SU-DHL-6 (cell line): ENCODE measurements at regions not wholly inside any gene's neighbourhood (a gene's known extent, or its start where the extent isn't known, plus 50 kb on each side); places are given as distances from the start of the nearest gene placed in this dataset.

Experiments used
- H2AFZ ChIP-seq: fragments of 200-600 bp; sonication (generic); 2 replicates; pipeline ENCODE4 v1.6.1; 2014; ENCODE audit warnings: low read depth, mild to moderate bottlenecking, moderate library complexity, mixed read lengths, antibody characterized with exemption, low read length; ENCODE audit not compliant: severe bottlenecking
- H3F3A ChIP-seq: fragments of 200-600 bp; shearing (Covaris generic); 2 replicates; pipeline ENCODE4 v1.6.0; 2016; ENCODE audit warnings: antibody characterized with exemption, mild to moderate bottlenecking; ENCODE audit not compliant: insufficient read depth
- H3K27ac ChIP-seq: fragments of 200-600 bp; sonication (generic); 2 replicates; pipeline ENCODE4 v1.5.1; 2016; ENCODE audit warnings: low read depth, mild to moderate bottlenecking, low read length, moderate library complexity, mixed read lengths
- H3K27me3 ChIP-seq: fragments of 200-600 bp; sonication (generic), shearing (Covaris generic); 2 replicates; pipeline ENCODE4 v1.6.0; 2014; ENCODE audit warnings: mild to moderate bottlenecking, low read length
- H3K36me3 ChIP-seq: fragments of 200-600 bp; sonication (generic); 2 replicates; pipeline ENCODE4 v1.6.1; 2014; ENCODE audit warnings: mild to moderate bottlenecking, low read length, mixed read lengths
- H3K4me2 ChIP-seq: fragments of 300-600, 200-600 bp; shearing (Covaris generic), sonication (generic); 2 replicates; pipeline ENCODE4 v1.6.0; 2014; ENCODE audit warnings: low read length, low read depth, mild to moderate bottlenecking; ENCODE audit not compliant: poor library complexity, severe bottlenecking
- H3K4me3 ChIP-seq: fragments of 200-600 bp; sonication (generic); 2 replicates; pipeline ENCODE4 v1.5.1; 2014; ENCODE audit warnings: antibody characterized with exemption, low read length, mild to moderate bottlenecking, mixed read lengths; ENCODE audit not compliant: insufficient read depth, poor library complexity, severe bottlenecking
- H3K79me2 ChIP-seq: fragments of 200-600 bp; sonication (generic); 2 replicates; pipeline ENCODE4 v1.6.1; 2014; ENCODE audit warnings: mild to moderate bottlenecking, low read length, moderate library complexity; ENCODE audit not compliant: insufficient read depth
- H3K9ac ChIP-seq: fragments of 200-600 bp; sonication (generic); 2 replicates; pipeline ENCODE4 v1.7.0; 2014; ENCODE audit warnings: mild to moderate bottlenecking, low read length
- H3K9me2 ChIP-seq: fragments of 200-600 bp; sonication (generic); replicated peaks from 2 replicates; pipeline ENCODE4 v1.6.1; 2014; ENCODE audit warnings: low read length; ENCODE audit not compliant: insufficient read depth
- H3K9me3 ChIP-seq: fragments of 200-600 bp; sonication (generic); 2 replicates; pipeline ENCODE4 v1.6.1; 2014; ENCODE audit warnings: low read length, mixed read lengths; ENCODE audit not compliant: insufficient read depth
- H4K20me1 ChIP-seq: fragments of 200-600 bp; sonication (generic); 2 replicates; pipeline ENCODE4 v1.6.1; 2014; ENCODE audit warnings: low read depth, mild to moderate bottlenecking, antibody characterized with exemption, low read length, moderate library complexity, mixed read lengths
- CTCF ChIP-seq: fragments of 200-600 bp; sonication (generic); IDR thresholded peaks from one replicate; pipeline ENCODE4 v1.5.1; 2017; ENCODE audit warnings: antibody characterized with exemption, mild to moderate bottlenecking, low read length, moderate library complexity; ENCODE audit not compliant: insufficient read depth, poor library complexity, severe bottlenecking
- EZH2phosphoT487 ChIP-seq: fragments of 200-600 bp; sonication (generic), shearing (Covaris generic); conservative IDR thresholded peaks from 2 replicates; pipeline ENCODE4 v1.6.1; 2018; ENCODE audit warnings: mild to moderate bottlenecking, antibody characterized with exemption, low read length, moderate library complexity, mixed read lengths

- H3K27me3 ChIP-seq, result no peaks in the 10 kb centered on the region
- no peak overlapping the region for H3K4me3 ChIP-seq
- H3K4me2 ChIP-seq, result no peak overlapping the region
- H3K9ac ChIP-seq, result no peak overlapping the region
- no peak overlapping the region for H3K27ac ChIP-seq
- no peaks in the 10 kb centered on the region for H3K9me2 ChIP-seq
- H3F3A ChIP-seq, result no peaks in the 10 kb centered on the region
- no peaks in the 10 kb centered on the region for H4K20me1 ChIP-seq
- H3K79me2 ChIP-seq, result no peaks in the 10 kb centered on the region
- no peaks in the 10 kb centered on the region for H3K36me3 ChIP-seq
- H3K9me3 ChIP-seq, result no peaks in the 10 kb centered on the region
- TF ChIP-seq CTCF (no peak), EZH2phosphoT487 (no peak)
- H2AFZ ChIP-seq, result no peak overlapping the region
These were observed 436.8 kb upstream of the IGFBP3 start for GRCh38 chr7:46357851-46358250.

- H2AFZ ChIP-seq, result no peak overlapping the region
- TF ChIP-seq CTCF, result no peak
- no peak for TF ChIP-seq EZH2phosphoT487
These were observed 436.2 kb upstream of the IGFBP3 start for GRCh38 chr7:46357290-46357689.

GRCh38 chr7:46356371-46356770, 435.3 kb upstream of the IGFBP3 start:
- Histone ChIP-seq H4K20me1 (no peaks in the 10 kb centered on the region), H3K36me3 (no peaks in the 10 kb centered on the region), H3K4me3 (no peak overlapping the region), H3K9me2 (no peaks in the 10 kb centered on the region), H3K9me3 (no peaks in the 10 kb centered on the region), H2AFZ (no peak overlapping the region), H3K27me3 (no peaks in the 10 kb centered on the region), H3K9ac (no peak overlapping the region), H3K4me2 (no peak overlapping the region), H3K79me2 (no peaks in the 10 kb centered on the region), H3F3A (no peaks in the 10 kb centered on the region), H3K27ac (no peak overlapping the region)
- TF ChIP-seq CTCF, result no peak
- no peak for TF ChIP-seq EZH2phosphoT487

More at GRCh38 chr7:46357290-46357689, 436.2 kb upstream of the IGFBP3 start:
- no peaks in the 10 kb centered on the region for H3K36me3 ChIP-seq
- H3K4me2 ChIP-seq, result no peak overlapping the region
- no peaks in the 10 kb centered on the region for H3K79me2 ChIP-seq
- no peaks in the 10 kb centered on the region for H3K9me2 ChIP-seq
- H3K4me3 ChIP-seq, result no peak overlapping the region
- no peak overlapping the region for H3K9ac ChIP-seq
- H3F3A ChIP-seq, result no peaks in the 10 kb centered on the region
- no peaks in the 10 kb centered on the region for H4K20me1 ChIP-seq
- H3K27me3 ChIP-seq, result no peaks in the 10 kb centered on the region
- H3K27ac ChIP-seq, result no peak overlapping the region
- H3K9me3 ChIP-seq, result no peaks in the 10 kb centered on the region

GRCh38 chr7:46355331-46355730, 434.3 kb upstream of the IGFBP3 start:
- H3K27ac ChIP-seq, result no peak overlapping the region
- TF ChIP-seq CTCF, result no peak
- no peak for TF ChIP-seq EZH2phosphoT487
- no peaks in the 10 kb centered on the region for H3K27me3 ChIP-seq

More at GRCh38 chr7:46355331-46355730, 434.3 kb upstream of the IGFBP3 start:
- Histone ChIP-seq H3F3A (no peaks in the 10 kb centered on the region), H3K9ac (no peak overlapping the region), H3K9me3 (no peaks in the 10 kb centered on the region), H3K4me2 (no peak overlapping the region), H4K20me1 (no peaks in the 10 kb centered on the region), H3K9me2 (no peaks in the 10 kb centered on the region), H3K4me3 (no peak overlapping the region), H3K79me2 (no peaks in the 10 kb centered on the region), H2AFZ (no peak overlapping the region), H3K36me3 (no peaks in the 10 kb centered on the region)
